ENCODE measurements at regions not wholly inside any gene's neighbourhood (a gene's known extent, or its start where the extent isn't known, plus 50 kb on each side); places are given as distances from the start of the nearest gene placed in this dataset.

GRCh38 chr7:21094589-21094988 lies 307.9 kb upstream of the SP8 start:
- no peak for DNase-seq

GRCh38 chr7:21099432-21099831 lies 312.7 kb upstream of the SP8 start:
- DNase-seq = no peak

- no peak for DNase-seq
Measured at GRCh38 chr7:21099955-21100354, 313.3 kb upstream of the SP8 start.

- no peak for DNase-seq
Measured at GRCh38 chr7:21101541-21101940, 314.9 kb upstream of the SP8 start.

GRCh38 chr7:21103426-21104123 lies 316.9 kb upstream of the SP8 start:
- DNase-seq = no peak

- no peak for DNase-seq
Measured at GRCh38 chr7:21104124-21104500, 317.4 kb upstream of the SP8 start.

GRCh38 chr7:21106296-21106732 lies 319.6 kb upstream of the SP8 start:
- no peak for DNase-seq

- no peak for DNase-seq
Measured at GRCh38 chr7:21107101-21107500, 320.4 kb upstream of the SP8 start.

GRCh38 chr7:21108182-21108581 lies 319.7 kb upstream of the SP4 start:
- no peak for DNase-seq

GRCh38 chr7:21113609-21114415 lies 314.1 kb upstream of the SP4 start:
- DNase-seq = no peak

GRCh38 chr7:21123586-21123985 lies 304.3 kb upstream of the SP4 start:
- DNase-seq = no peak

- DNase-seq = no peak
Measured at GRCh38 chr7:21125297-21125696, 302.6 kb upstream of the SP4 start.

- DNase-seq = no peak
Measured at GRCh38 chr7:21128062-21128817, 299.6 kb upstream of the SP4 start.

GRCh38 chr7:21131897-21132296 lies 296.0 kb upstream of the SP4 start:
- no peak for DNase-seq

GRCh38 chr7:21134631-21135030 lies 293.3 kb upstream of the SP4 start:
- no peak for DNase-seq

- no peak for DNase-seq
Measured at GRCh38 chr7:21135437-21135836, 292.4 kb upstream of the SP4 start.

- no peak for DNase-seq
Measured at GRCh38 chr7:21137640-21138039, 290.2 kb upstream of the SP4 start.

- DNase-seq = no peak
Measured at GRCh38 chr7:21140622-21141021, 287.3 kb upstream of the SP4 start.

GRCh38 chr7:21141476-21141875 lies 286.4 kb upstream of the SP4 start:
- DNase-seq = no peak

- DNase-seq = no peak
Measured at GRCh38 chr7:21142081-21142480, 285.8 kb upstream of the SP4 start.

- no peak for DNase-seq
Measured at GRCh38 chr7:21146642-21147423, 281.1 kb upstream of the SP4 start.

- no peak for DNase-seq
Measured at GRCh38 chr7:21149809-21150208, 278.1 kb upstream of the SP4 start.

- no peak for DNase-seq
Measured at GRCh38 chr7:21154614-21155013, 273.3 kb upstream of the SP4 start.

Data from activated CD8-positive, alpha-beta memory T cell treated with anti-CD3 and anti-CD28 coated beads, Interleukin-2, amount 50 U/mL, for 48 hours (primary cell).